Thyroid gland (tissue), 4 donors: ENCODE measurements at regions not wholly inside any gene's neighbourhood (a gene's known extent, or its start where the extent isn't known, plus 50 kb on each side); places are given as distances from the start of the nearest gene placed in this dataset.
A peak's percentile ranks its signal among the peaks of the same experiment; 100 is the strongest.

ENCODE experiments used
- DNase-seq, 2 donors: peaks; one replicate each; pipeline ENCODE4 v3.0.0-alpha.2; 2019
- H3K27ac ChIP-seq, 3 donors: fragments of 200-600 bp; sonication (generic); 1 replicate in 2 of 3; 2 replicates in 1 of 3; pipeline ENCODE4 v1.5.1; 2016 to 2019; ENCODE audit warnings: mild to moderate bottlenecking in 1 of 3, moderate library complexity in 1 of 3
- H3K27me3 ChIP-seq: fragments of 200-600 bp; sonication (generic); one replicate; pipeline ENCODE4 v1.5.1; 2019
- H3K36me3 ChIP-seq, 2 donors: fragments of 200-600 bp; sonication (generic); one replicate each; pipeline ENCODE4 v1.5.1; 2016 to 2019
- H3K4me1 ChIP-seq, 2 donors: fragments of 200-600 bp; sonication (generic); one replicate each; pipeline ENCODE4 v1.5.1; 2017 to 2019
- H3K4me3 ChIP-seq, 3 donors: fragments of 200-600 bp; sonication (generic); replicated peaks in 1 of 3; 1 replicate in 2 of 3; 2 replicates in 1 of 3; pipeline ENCODE4 v1.5.1; 2016; ENCODE audit warnings: mild to moderate bottlenecking in 1 of 3
- H3K9me3 ChIP-seq: fragments of 200-600 bp; sonication (generic); one replicate; pipeline ENCODE4 v1.5.1; 2017
- POLR2A ChIP-seq, 2 donors: fragments of 450-650 bp; IDR thresholded peaks; one replicate each; pipeline ENCODE4 v1.6.1; 2017; ENCODE audit warnings: antibody characterized with exemption in 2 of 2, mild to moderate bottlenecking in 2 of 2, moderate library complexity in 1 of 2
- WGBS, 2 donors: methylation state at CpG; one replicate each; pipeline ENCODE4 v1.1.5; 2017; 5-methylcytosine and 5-hydroxymethylcytosine counted together
- intact Hi-C: fragments of 100-400 bp; cut with DNase I; formaldehyde crosslinking; loops from one replicate; pipeline ENCODE4 v1.15.1; 2023
- TF ChIP-seq, protein P1 (sequence below), 6 experiments: fragments of 200-600 bp in 3 of 6; fragments of 450-650 bp in 3 of 6; sonication (generic) in 3 of 6; IDR thresholded peaks; one replicate each; pipeline ENCODE4 v1.5.1; 2016 to 2019; ENCODE audit warnings: antibody characterized with exemption in 6 of 6, mild to moderate bottlenecking in 2 of 6, inconsistent platforms in 1 of 6, moderate library complexity in 1 of 6

DNA sequence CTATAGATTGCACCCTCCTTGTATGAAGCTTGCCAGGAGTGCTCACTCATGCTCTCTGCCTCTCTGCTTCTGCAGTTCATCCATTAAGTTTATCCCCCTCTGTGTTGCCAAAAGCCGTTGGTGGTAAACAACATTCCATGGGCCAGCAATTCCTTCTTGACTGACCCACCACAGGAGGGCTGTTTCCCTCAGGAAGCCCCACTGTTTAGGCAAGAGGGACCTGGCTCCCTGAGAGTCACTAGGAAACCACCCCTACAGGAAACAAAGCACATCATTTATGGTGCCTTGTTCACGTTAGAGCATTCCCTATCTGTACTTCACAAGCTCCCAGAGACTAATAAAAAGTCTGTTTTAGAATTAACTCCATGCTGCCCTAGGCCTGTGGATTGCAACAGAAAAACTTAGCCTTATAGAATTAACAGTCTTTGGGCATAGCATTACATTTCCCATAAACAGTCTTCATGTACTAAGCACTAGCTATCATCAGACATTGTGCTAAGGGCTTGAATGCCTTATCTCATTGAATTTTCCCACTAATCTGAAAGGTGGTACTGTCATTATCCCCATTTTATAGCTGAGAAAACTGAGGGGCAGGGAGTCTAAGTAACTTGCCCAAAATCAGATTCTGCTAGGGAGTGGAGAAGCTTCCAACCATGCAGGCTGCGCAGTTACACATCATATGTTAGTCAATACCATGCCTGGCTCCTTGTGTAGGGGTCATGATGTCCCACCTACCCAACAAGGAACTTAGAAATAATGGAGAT is 149.9 kb downstream of the SHQ1 start:
- Histone ChIP-seq H3K4me3 (no peak overlapping the region), H3K9me3 (no peaks in the 10 kb centered on the region), H3K27me3 (no peaks in the 10 kb centered on the region), H3K36me3 (no peaks in the 10 kb centered on the region), H3K4me1 (no peaks in the 10 kb centered on the region), H3K27ac (no peak overlapping the region)
- TF ChIP-seq, protein P1, sequence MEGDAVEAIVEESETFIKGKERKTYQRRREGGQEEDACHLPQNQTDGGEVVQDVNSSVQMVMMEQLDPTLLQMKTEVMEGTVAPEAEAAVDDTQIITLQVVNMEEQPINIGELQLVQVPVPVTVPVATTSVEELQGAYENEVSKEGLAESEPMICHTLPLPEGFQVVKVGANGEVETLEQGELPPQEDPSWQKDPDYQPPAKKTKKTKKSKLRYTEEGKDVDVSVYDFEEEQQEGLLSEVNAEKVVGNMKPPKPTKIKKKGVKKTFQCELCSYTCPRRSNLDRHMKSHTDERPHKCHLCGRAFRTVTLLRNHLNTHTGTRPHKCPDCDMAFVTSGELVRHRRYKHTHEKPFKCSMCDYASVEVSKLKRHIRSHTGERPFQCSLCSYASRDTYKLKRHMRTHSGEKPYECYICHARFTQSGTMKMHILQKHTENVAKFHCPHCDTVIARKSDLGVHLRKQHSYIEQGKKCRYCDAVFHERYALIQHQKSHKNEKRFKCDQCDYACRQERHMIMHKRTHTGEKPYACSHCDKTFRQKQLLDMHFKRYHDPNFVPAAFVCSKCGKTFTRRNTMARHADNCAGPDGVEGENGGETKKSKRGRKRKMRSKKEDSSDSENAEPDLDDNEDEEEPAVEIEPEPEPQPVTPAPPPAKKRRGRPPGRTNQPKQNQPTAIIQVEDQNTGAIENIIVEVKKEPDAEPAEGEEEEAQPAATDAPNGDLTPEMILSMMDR (IDR thresholded peaks at IDR 0.05) = no peak
- TF ChIP-seq POLR2A (IDR thresholded peaks at IDR 0.05) = no peak
- intact Hi-C loops = no loop called here
- 43 to 51% methylated on average over 3 of the region's 3 CpGs for WGBS, 2 donors
- DNase-seq = no peak

DNA sequence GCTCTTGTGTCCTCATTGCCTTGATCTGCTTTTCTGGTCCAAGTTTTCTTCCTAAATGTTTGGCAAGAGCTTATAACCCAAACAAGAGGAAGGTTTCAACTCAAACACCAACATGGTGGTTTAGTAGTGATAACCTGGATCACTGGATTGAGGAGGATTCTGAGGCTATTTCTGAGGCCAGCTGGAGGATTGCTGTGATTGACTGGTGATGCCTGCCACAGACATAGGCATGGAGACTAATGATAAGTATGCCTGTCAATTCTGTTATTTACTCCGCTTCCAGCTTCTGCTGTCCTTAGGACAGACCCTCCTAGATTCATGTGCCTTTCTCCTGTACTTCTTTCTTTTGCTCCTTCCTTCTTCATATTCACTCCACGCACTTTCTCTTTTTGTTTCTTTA is 150.5 kb downstream of the SHQ1 start:
- 78 to 85% methylated on average over 2 of the region's 2 CpGs for WGBS, 2 donors
- intact Hi-C loops = no loop called here

DNA sequence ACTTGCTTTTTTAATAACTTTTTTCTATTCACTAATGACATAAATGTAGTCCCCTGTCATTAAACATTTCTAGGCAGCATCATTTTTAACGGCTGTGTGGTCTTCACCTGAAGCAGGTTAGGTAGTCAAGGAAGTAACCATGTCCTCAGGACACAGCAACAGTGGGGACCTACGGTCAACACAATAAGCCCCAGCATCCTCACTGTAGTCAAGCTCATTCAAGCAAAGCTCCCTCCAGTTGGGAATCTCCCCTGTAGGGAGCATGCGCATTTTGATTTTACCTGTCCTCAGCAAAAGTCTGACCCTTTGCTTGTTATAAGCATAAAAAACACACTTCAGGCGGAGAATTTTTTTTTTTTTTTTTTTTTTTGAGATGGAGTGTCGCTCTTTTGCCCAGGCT is 151.4 kb downstream of the SHQ1 start:
- DNase-seq = no peak
- intact Hi-C loops = no loop called here
- H3K9me3 ChIP-seq = no peaks in the 10 kb centered on the region
- no peak overlapping the region for H3K4me3 ChIP-seq
- H3K4me1 ChIP-seq = no peaks in the 10 kb centered on the region
- H3K27me3 ChIP-seq = no peaks in the 10 kb centered on the region
- 90 to 93% methylated on average over 5 of the region's 5 CpGs for WGBS, 2 donors
- TF ChIP-seq POLR2A (IDR thresholded peaks at IDR 0.05) = no peak
- TF ChIP-seq, protein P1 (IDR thresholded peaks at IDR 0.05) = no peak
- H3K36me3 ChIP-seq = no peaks in the 10 kb centered on the region
- H3K27ac ChIP-seq = no peak overlapping the region

More for the DNA sequence above, 150.5 kb downstream of the SHQ1 start:
- no peak for TF ChIP-seq POLR2A (IDR thresholded peaks at IDR 0.05)
- TF ChIP-seq, protein P1 (IDR thresholded peaks at IDR 0.05) = no peak
- H3K9me3 ChIP-seq = no peaks in the 10 kb centered on the region
- H3K4me3 ChIP-seq = no peak overlapping the region
- H3K4me1 ChIP-seq = no peaks in the 10 kb centered on the region
- no peaks in the 10 kb centered on the region for H3K36me3 ChIP-seq
- no peaks in the 10 kb centered on the region for H3K27me3 ChIP-seq
- H3K27ac ChIP-seq = no peak overlapping the region
- DNase-seq = no peak

DNA sequence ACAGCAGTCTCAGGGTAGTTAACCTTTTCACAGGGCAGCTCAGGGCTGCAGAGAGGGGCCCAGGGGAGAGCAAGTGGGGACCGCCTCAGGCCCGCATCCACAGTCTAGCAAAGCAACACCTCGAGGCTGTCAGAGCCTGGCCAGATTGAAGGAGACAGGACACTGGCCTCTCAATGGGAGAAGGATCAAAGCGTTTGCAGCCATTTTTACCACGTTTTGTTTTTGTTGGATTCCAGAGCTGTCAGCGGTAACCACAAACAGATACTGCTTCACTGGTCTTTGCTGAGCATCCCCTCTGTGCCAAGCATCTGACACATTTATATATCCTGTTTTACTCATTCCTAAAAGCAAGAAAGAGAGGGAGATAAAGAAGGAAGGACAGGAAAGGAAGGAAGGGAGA is 153.8 kb downstream of the SHQ1 start:
- Histone ChIP-seq H3K27ac (no peak overlapping the region), H3K4me1 (no peaks in the 10 kb centered on the region), H3K27me3 (no peaks in the 10 kb centered on the region), H3K4me3 (no peak overlapping the region), H3K36me3 (no peaks in the 10 kb centered on the region), H3K9me3 (no peaks in the 10 kb centered on the region)
- DNase-seq = no peak
- TF ChIP-seq, protein P1 (IDR thresholded peaks at IDR 0.05) = no peak
- TF ChIP-seq POLR2A (IDR thresholded peaks at IDR 0.05) = no peak
- WGBS, 2 donors = 69 to 81% methylated on average over 6 of the region's 6 CpGs
- intact Hi-C loops = no loop called here

DNA sequence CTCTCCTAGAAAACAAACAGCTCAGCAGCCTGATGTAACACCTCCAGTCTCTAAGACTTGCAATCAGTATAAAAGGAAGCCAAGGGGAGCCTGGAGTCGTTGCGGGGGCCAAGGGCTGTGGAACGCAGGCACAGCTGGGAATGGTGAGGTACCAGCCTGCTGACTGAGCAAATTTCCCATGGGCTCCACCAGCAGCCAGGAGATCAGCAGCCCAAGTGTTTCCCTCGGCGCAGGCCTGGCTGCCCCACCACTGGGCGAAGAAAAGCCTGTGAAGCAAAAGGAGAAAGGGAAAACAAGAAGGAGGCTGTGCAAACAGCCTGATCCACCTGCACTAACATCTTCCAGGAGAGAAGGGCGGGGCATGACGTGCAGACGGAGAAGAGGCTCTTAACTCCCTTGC is 155.3 kb downstream of the SHQ1 start:
- Histone ChIP-seq H3K9me3 (no peaks in the 10 kb centered on the region), H3K36me3 (no peaks in the 10 kb centered on the region), H3K27me3 (no peaks in the 10 kb centered on the region), H3K27ac (no peak overlapping the region), H3K4me1 (no peaks in the 10 kb centered on the region), H3K4me3 (no peak overlapping the region)
- no peak for TF ChIP-seq POLR2A (IDR thresholded peaks at IDR 0.05)
- TF ChIP-seq, protein P1 (IDR thresholded peaks at IDR 0.05) = no peak
- 37 to 58% methylated on average over 9 of the region's 9 CpGs for WGBS, 2 donors
- peak; percentile 27 to 32 for DNase-seq
- intact Hi-C loops = no loop called here
